ENCODE measurements at regions not wholly inside any gene's neighbourhood (a gene's known extent, or its start where the extent isn't known, plus 50 kb on each side); places are given as distances from the start of the nearest gene placed in this dataset.

GRCh38 chr18:53664575-53664974 lies 559.9 kb downstream of the MBD2 start:
- Histone ChIP-seq H3K36me3 (ENCODE audit: insufficient read depth, low read length) (no peaks in the 10 kb centered on the region), H3K27me3 (ENCODE audit: low read length) (no peaks in the 10 kb centered on the region), H3K9me2 (replicated peaks; ENCODE audit: insufficient read depth, low read length) (no peaks in the 10 kb centered on the region), H3K4me2 (ENCODE audit: low read depth, low read length, poor library complexity, severe bottlenecking) (no peak overlapping the region), H3K4me1 (ENCODE audit: low read length) (no peaks in the 10 kb centered on the region), H3K4me3 (ENCODE audit: low read length) (no peak overlapping the region), H3K9ac (ENCODE audit: low read length) (no peak overlapping the region), H3K27ac (ENCODE audit: low read length) (no peak overlapping the region), H2AFZ (ENCODE audit: low read length) (no peak overlapping the region), H3K79me2 (ENCODE audit: low read length) (no peaks in the 10 kb centered on the region), H4K20me1 (ENCODE audit: insufficient read depth, low read depth, low read length) (no peaks in the 10 kb centered on the region), H3K9me3 (ENCODE audit: low read length) (peaks cover 9% of the 10 kb centered on the region; the same call in 1 of the 2 replicates)
- DNase-seq: no peak

DNA sequence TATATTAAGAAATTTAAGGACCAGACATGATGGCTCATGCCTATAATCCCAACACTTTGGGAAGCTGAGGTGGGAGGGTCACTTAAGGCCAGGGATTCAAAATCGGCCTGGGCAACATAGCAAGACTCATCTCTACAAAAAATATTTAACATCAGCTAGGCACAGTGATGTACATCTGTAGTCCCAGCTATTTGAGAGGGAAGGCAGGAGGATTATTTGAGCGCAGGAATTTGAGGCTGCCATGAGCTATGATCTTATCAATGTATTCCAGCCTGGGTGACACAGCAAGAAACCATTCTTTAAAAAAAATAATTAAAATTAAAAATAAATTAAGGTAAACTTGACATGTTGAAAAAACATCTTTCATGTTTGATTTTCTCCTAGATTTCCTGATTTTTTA lies 564.2 kb downstream of the MBD2 start:
- Histone ChIP-seq H3K27me3 (ENCODE audit: low read length) (no peaks in the 10 kb centered on the region), H3K9ac (ENCODE audit: low read length) (no peak overlapping the region), H3K79me2 (ENCODE audit: low read length) (no peaks in the 10 kb centered on the region), H3K9me3 (ENCODE audit: low read length) (peaks cover 2% of the 10 kb centered on the region; the same call in 1 of the 2 replicates), H3K4me3 (ENCODE audit: low read length) (no peak overlapping the region), H4K20me1 (ENCODE audit: insufficient read depth, low read depth, low read length) (no peaks in the 10 kb centered on the region), H2AFZ (ENCODE audit: low read length) (no peak overlapping the region), H3K27ac (ENCODE audit: low read length) (no peak overlapping the region), H3K4me2 (ENCODE audit: low read depth, low read length, poor library complexity, severe bottlenecking) (no peak overlapping the region), H3K9me2 (replicated peaks; ENCODE audit: insufficient read depth, low read length) (no peaks in the 10 kb centered on the region), H3K36me3 (ENCODE audit: insufficient read depth, low read length) (no peaks in the 10 kb centered on the region), H3K4me1 (ENCODE audit: low read length) (no peaks in the 10 kb centered on the region)
- no peak for DNase-seq

- Histone ChIP-seq H2AFZ (ENCODE audit: low read length) (no peak overlapping the region), H3K27me3 (ENCODE audit: low read length) (no peaks in the 10 kb centered on the region), H3K4me1 (ENCODE audit: low read length) (no peaks in the 10 kb centered on the region), H3K4me3 (ENCODE audit: low read length) (no peak overlapping the region), H3K9me2 (replicated peaks; ENCODE audit: insufficient read depth, low read length) (no peaks in the 10 kb centered on the region), H3K4me2 (ENCODE audit: low read depth, low read length, poor library complexity, severe bottlenecking) (no peak overlapping the region), H3K36me3 (ENCODE audit: insufficient read depth, low read length) (no peaks in the 10 kb centered on the region), H4K20me1 (ENCODE audit: insufficient read depth, low read depth, low read length) (no peaks in the 10 kb centered on the region), H3K79me2 (ENCODE audit: low read length) (no peaks in the 10 kb centered on the region), H3K27ac (ENCODE audit: low read length) (no peak overlapping the region), H3K9ac (ENCODE audit: low read length) (no peak overlapping the region), H3K9me3 (ENCODE audit: low read length) (no peaks in the 10 kb centered on the region)
- DNase-seq: no peak
Observed at GRCh38 chr18:53657257-53657656, 567.2 kb downstream of the MBD2 start.

GRCh38 chr18:53649621-53650020 lies 574.8 kb downstream of the MBD2 start:
- H3K27ac ChIP-seq (ENCODE audit: low read length): no peak overlapping the region

DNA sequence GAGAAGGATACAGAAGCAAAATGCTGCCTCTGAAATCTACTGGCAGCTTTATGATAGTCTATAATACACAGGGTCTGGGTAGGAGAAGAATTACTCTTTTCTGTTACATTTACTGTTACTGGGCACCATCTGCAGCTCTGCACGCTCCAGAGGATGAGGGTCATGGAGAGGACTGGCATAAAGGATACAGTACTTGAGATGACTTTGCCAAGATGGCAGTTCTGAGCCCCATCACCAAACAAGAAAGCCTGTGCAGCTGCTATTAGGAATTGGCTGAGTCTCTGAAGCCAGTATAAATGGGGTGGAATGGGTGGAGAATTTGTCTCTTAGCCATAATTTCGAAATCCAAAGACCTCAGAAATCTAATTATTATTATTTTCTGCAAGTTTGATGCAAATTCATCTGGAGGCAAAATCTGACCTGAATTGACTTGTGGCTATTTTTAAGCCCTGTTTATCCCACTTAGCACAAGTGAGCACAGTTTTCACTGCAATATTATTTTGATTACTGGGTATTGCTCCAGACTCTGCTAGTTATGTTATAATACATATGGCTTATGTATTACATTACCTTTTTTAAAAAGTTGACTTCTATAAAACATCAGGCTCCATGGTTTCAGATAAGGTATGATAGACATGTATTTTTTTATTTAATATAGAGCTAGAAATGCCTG lies 579.5 kb downstream of the MBD2 start:
- no peaks in the 10 kb centered on the region for H3K27me3 ChIP-seq (ENCODE audit: low read length)

More at GRCh38 chr18:53649621-53650020, 574.8 kb downstream of the MBD2 start:
- Histone ChIP-seq H3K4me1 (ENCODE audit: low read length) (no peaks in the 10 kb centered on the region), H3K9ac (ENCODE audit: low read length) (no peak overlapping the region), H2AFZ (ENCODE audit: low read length) (no peak overlapping the region), H3K9me3 (ENCODE audit: low read length) (no peaks in the 10 kb centered on the region), H3K79me2 (ENCODE audit: low read length) (no peaks in the 10 kb centered on the region), H3K4me3 (ENCODE audit: low read length) (no peak overlapping the region), H3K9me2 (replicated peaks; ENCODE audit: insufficient read depth, low read length) (0 out of 2 replicates have a peak, but pooled peaks cover 4% of the 10 kb centered on the region), H3K36me3 (ENCODE audit: insufficient read depth, low read length) (no peaks in the 10 kb centered on the region), H3K4me2 (ENCODE audit: low read depth, low read length, poor library complexity, severe bottlenecking) (no peak overlapping the region), H4K20me1 (ENCODE audit: insufficient read depth, low read depth, low read length) (no peaks in the 10 kb centered on the region), H3K27me3 (ENCODE audit: low read length) (no peaks in the 10 kb centered on the region)
- DNase-seq: no peak

GRCh38 chr18:53639687-53640086 lies 584.8 kb downstream of the MBD2 start:
- DNase-seq: no peak
- Histone ChIP-seq H3K36me3 (ENCODE audit: insufficient read depth, low read length) (no peaks in the 10 kb centered on the region), H4K20me1 (ENCODE audit: insufficient read depth, low read depth, low read length) (no peaks in the 10 kb centered on the region), H3K9me2 (replicated peaks; ENCODE audit: insufficient read depth, low read length) (no peaks in the 10 kb centered on the region), H3K27me3 (ENCODE audit: low read length) (no peaks in the 10 kb centered on the region), H3K9ac (ENCODE audit: low read length) (no peak overlapping the region), H3K4me1 (ENCODE audit: low read length) (no peaks in the 10 kb centered on the region), H2AFZ (ENCODE audit: low read length) (no peak overlapping the region), H3K4me2 (ENCODE audit: low read depth, low read length, poor library complexity, severe bottlenecking) (no peak overlapping the region), H3K27ac (ENCODE audit: low read length) (no peak overlapping the region), H3K79me2 (ENCODE audit: low read length) (no peaks in the 10 kb centered on the region), H3K4me3 (ENCODE audit: low read length) (no peak overlapping the region), H3K9me3 (ENCODE audit: low read length) (no peaks in the 10 kb centered on the region)

More for the DNA sequence above, 579.5 kb downstream of the MBD2 start:
- DNase-seq: no peak
- Histone ChIP-seq H4K20me1 (ENCODE audit: insufficient read depth, low read depth, low read length) (no peaks in the 10 kb centered on the region), H3K79me2 (ENCODE audit: low read length) (no peaks in the 10 kb centered on the region), H2AFZ (ENCODE audit: low read length) (no peak overlapping the region), H3K4me1 (ENCODE audit: low read length) (no peaks in the 10 kb centered on the region), H3K4me2 (ENCODE audit: low read depth, low read length, poor library complexity, severe bottlenecking) (no peak overlapping the region), H3K36me3 (ENCODE audit: insufficient read depth, low read length) (no peaks in the 10 kb centered on the region), H3K9me3 (ENCODE audit: low read length) (no peaks in the 10 kb centered on the region), H3K4me3 (ENCODE audit: low read length) (no peak overlapping the region), H3K27ac (ENCODE audit: low read length) (no peak overlapping the region), H3K9ac (ENCODE audit: low read length) (no peak overlapping the region), H3K9me2 (replicated peaks; ENCODE audit: insufficient read depth, low read length) (0 out of 2 replicates have a peak, but pooled peaks cover 4% of the 10 kb centered on the region)

DNA sequence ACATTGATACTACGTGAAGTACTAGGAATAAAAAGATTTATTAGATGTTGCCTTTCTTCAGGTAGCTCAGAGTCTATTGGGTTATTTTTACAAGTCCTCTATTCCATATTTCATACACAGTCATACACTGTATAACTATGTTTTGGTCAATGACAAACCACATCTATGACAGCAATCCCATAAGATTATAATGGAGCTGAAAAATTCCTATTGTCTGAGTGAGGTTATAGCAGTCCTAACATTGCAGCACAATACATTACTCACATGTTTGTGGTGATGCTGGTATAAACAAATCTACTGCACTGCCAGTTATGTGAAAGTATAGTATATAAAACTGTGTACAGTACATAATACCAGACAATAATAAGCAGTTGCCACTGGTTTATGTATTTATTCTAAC lies 595.1 kb downstream of the MBD2 start:
- no peaks in the 10 kb centered on the region for H3K9me3 ChIP-seq (ENCODE audit: low read length)
- H3K4me2 ChIP-seq (ENCODE audit: low read depth, low read length, poor library complexity, severe bottlenecking): no peak overlapping the region
- no peak overlapping the region for H3K9ac ChIP-seq (ENCODE audit: low read length)
- H4K20me1 ChIP-seq (ENCODE audit: insufficient read depth, low read depth, low read length): no peaks in the 10 kb centered on the region
- H3K36me3 ChIP-seq (ENCODE audit: insufficient read depth, low read length): no peaks in the 10 kb centered on the region
- H2AFZ ChIP-seq (ENCODE audit: low read length): no peak overlapping the region
- no peak overlapping the region for H3K27ac ChIP-seq (ENCODE audit: low read length)
- H3K9me2 ChIP-seq (replicated peaks; ENCODE audit: insufficient read depth, low read length): no peaks in the 10 kb centered on the region
- no peaks in the 10 kb centered on the region for H3K79me2 ChIP-seq (ENCODE audit: low read length)
- H3K27me3 ChIP-seq (ENCODE audit: low read length): no peaks in the 10 kb centered on the region
- no peaks in the 10 kb centered on the region for H3K4me1 ChIP-seq (ENCODE audit: low read length)
- no peak overlapping the region for H3K4me3 ChIP-seq (ENCODE audit: low read length)
- DNase-seq: no peak

DNA sequence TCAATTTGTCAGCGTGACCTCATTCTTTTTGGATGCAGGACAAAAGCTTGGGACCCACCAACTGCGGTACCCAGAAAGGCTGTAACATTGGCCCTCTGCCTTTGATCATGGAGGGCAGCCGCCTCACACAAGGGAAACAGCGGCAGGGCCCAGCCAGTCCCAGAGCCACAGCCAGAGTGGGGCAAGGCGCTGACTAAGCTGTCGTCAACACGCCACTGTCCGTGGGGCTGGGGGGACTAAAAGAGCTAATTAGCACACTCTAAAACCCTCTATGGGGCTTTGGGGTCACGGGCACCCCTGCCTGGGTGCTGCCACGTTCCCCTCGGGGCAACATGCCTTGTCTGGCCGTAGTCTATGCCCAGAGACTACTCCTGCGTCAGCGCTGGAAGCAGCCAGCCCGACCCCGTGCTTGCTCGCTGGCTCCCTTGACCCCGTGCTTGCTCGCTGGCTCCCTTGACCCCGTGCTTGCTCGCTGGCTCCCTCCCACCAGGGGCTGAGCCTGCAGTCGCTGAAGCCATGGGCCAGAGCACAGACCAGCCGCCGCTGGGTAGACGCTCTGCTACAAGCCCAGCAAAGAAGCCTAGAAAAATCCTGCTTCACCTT lies 598.4 kb downstream of the MBD2 start:
- no peak for DNase-seq
- Histone ChIP-seq H3K27me3 (ENCODE audit: low read length) (no peaks in the 10 kb centered on the region), H3K4me2 (ENCODE audit: low read depth, low read length, poor library complexity, severe bottlenecking) (no peak overlapping the region), H4K20me1 (ENCODE audit: insufficient read depth, low read depth, low read length) (no peaks in the 10 kb centered on the region), H3K27ac (ENCODE audit: low read length) (no peak overlapping the region), H3K4me3 (ENCODE audit: low read length) (no peak overlapping the region), H3K9me3 (ENCODE audit: low read length) (no peaks in the 10 kb centered on the region), H3K36me3 (ENCODE audit: insufficient read depth, low read length) (no peaks in the 10 kb centered on the region), H3K9me2 (replicated peaks; ENCODE audit: insufficient read depth, low read length) (no peaks in the 10 kb centered on the region), H2AFZ (ENCODE audit: low read length) (no peak overlapping the region), H3K79me2 (ENCODE audit: low read length) (no peaks in the 10 kb centered on the region), H3K4me1 (ENCODE audit: low read length) (no peaks in the 10 kb centered on the region), H3K9ac (ENCODE audit: low read length) (no peak overlapping the region)

Measured in Karpas-422 (cell line).